Endodermal cell (in vitro differentiated cells): ENCODE measurements at regions not wholly inside any gene's neighbourhood (a gene's known extent, or its start where the extent isn't known, plus 50 kb on each side); places are given as distances from the start of the nearest gene placed in this dataset.

Experiments
- DNase-seq: peaks from one replicate; pipeline ENCODE4 v3.0.0-alpha.2; 2017
- H3K27ac ChIP-seq: 2 replicates; pipeline ENCODE4 v1.5.1; 2013; ENCODE audit warnings: mild to moderate bottlenecking, low read depth, low read length, moderate library complexity
- H3K27me3 ChIP-seq: 2 replicates; pipeline ENCODE4 v1.6.1; 2013; ENCODE audit warnings: mild to moderate bottlenecking, low read length, moderate library complexity; ENCODE audit not compliant: insufficient read depth, control insufficient read depth, poor library complexity, severe bottlenecking
- H3K36me3 ChIP-seq: 2 replicates; pipeline ENCODE4 v1.7.0; 2013; ENCODE audit warnings: mild to moderate bottlenecking, low read length, moderate library complexity; ENCODE audit not compliant: control insufficient read depth, insufficient read depth
- H3K4me1 ChIP-seq: one replicate; pipeline ENCODE4 v1.7.0; 2013; ENCODE audit warnings: low read length; ENCODE audit not compliant: control insufficient read depth, insufficient read depth
- H3K4me3 ChIP-seq: 2 replicates; pipeline ENCODE4 v1.5.1; 2013; ENCODE audit warnings: mild to moderate bottlenecking, low read length, moderate library complexity
- H3K9ac ChIP-seq: 2 replicates; pipeline ENCODE4 v1.6.1; 2013; ENCODE audit warnings: mild to moderate bottlenecking, low read length, moderate library complexity; ENCODE audit not compliant: poor library complexity, severe bottlenecking; ENCODE audit errors: extremely low read depth
- H3K9me3 ChIP-seq: 2 replicates; pipeline ENCODE4 v1.6.1; 2013; ENCODE audit warnings: mild to moderate bottlenecking, low read length, moderate library complexity; ENCODE audit not compliant: control insufficient read depth
- H3K27ac Mint-ChIP-seq: 2 replicates; pipeline ENCODE4 v1.8.0; 2020; ENCODE audit warnings: mixed read lengths
- H3K27me3 Mint-ChIP-seq: 2 replicates; pipeline ENCODE4 v1.8.0; 2021; ENCODE audit warnings: mild to moderate bottlenecking, mixed read lengths; ENCODE audit not compliant: insufficient read depth
- H3K36me3 Mint-ChIP-seq: 2 replicates; pipeline ENCODE4 v1.8.0; 2020; ENCODE audit warnings: low read depth, mixed read lengths
- H3K4me1 Mint-ChIP-seq: 2 replicates; pipeline ENCODE4 v1.8.0; 2020; ENCODE audit warnings: mixed read lengths
- H3K4me3 Mint-ChIP-seq: 2 replicates; pipeline ENCODE4 v1.8.0; 2020; ENCODE audit warnings: mild to moderate bottlenecking, moderate library complexity, mixed read lengths
- H3K9me3 Mint-ChIP-seq: 2 replicates; pipeline ENCODE4 v1.8.0; 2020; ENCODE audit warnings: mild to moderate bottlenecking, mixed read lengths
- WGBS, 2 experiments: methylation state at CpG; one replicate each; pipeline versions ENCODE4 v1.1.5 to v1.1.7; 2013; ENCODE audit warnings: missing lambda C conversion rate in 2 of 2, mixed read lengths in 1 of 2; ENCODE audit not compliant: insufficient coverage in 1 of 2, insufficient read length in 1 of 2; 5-methylcytosine and 5-hydroxymethylcytosine counted together
- TF ChIP-seq, protein P1 (sequence below): fragments of 200-600 bp; sonication (generic); conservative IDR thresholded peaks from 2 replicates; pipeline ENCODE4 v1.5.0; 2021; ENCODE audit warnings: antibody characterized with exemption, mild to moderate bottlenecking

- Mint-ChIP-seq H3K9me3 (peaks cover 19% of the 10 kb centered on the region), H3K27me3 (peaks cover 2% of the 10 kb centered on the region), H3K4me3 (no peak overlapping the region), H3K36me3 (peaks cover 2% of the 10 kb centered on the region), H3K4me1 (peaks cover 32% of the 10 kb centered on the region), H3K27ac (no peak overlapping the region)
- no peak overlapping the region for H3K4me3 ChIP-seq
- DNase-seq: no peak
- H3K27ac ChIP-seq: no peak overlapping the region
- H3K4me1 ChIP-seq: peaks cover 11% of the 10 kb centered on the region
- no peaks in the 10 kb centered on the region for H3K27me3 ChIP-seq
- H3K36me3 ChIP-seq: no peaks in the 10 kb centered on the region
- no peak overlapping the region for H3K9ac ChIP-seq
- WGBS, 2 experiments: 92 to 97% methylated on average over 18 of the region's 18 CpGs
- TF ChIP-seq, protein P1, sequence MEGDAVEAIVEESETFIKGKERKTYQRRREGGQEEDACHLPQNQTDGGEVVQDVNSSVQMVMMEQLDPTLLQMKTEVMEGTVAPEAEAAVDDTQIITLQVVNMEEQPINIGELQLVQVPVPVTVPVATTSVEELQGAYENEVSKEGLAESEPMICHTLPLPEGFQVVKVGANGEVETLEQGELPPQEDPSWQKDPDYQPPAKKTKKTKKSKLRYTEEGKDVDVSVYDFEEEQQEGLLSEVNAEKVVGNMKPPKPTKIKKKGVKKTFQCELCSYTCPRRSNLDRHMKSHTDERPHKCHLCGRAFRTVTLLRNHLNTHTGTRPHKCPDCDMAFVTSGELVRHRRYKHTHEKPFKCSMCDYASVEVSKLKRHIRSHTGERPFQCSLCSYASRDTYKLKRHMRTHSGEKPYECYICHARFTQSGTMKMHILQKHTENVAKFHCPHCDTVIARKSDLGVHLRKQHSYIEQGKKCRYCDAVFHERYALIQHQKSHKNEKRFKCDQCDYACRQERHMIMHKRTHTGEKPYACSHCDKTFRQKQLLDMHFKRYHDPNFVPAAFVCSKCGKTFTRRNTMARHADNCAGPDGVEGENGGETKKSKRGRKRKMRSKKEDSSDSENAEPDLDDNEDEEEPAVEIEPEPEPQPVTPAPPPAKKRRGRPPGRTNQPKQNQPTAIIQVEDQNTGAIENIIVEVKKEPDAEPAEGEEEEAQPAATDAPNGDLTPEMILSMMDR: no peak
- peaks cover 21% of the 10 kb centered on the region for H3K9me3 ChIP-seq
Measured at GRCh38 chr14:101151927-101152305, 248.4 kb upstream of the RTL1 start.

GRCh38 chr14:101152855-101153254 lies 249.3 kb upstream of the RTL1 start:
- no peak overlapping the region for H3K4me3 ChIP-seq
- no peaks in the 10 kb centered on the region for H3K36me3 ChIP-seq
- H3K4me3 Mint-ChIP-seq: no peak overlapping the region
- H3K27ac Mint-ChIP-seq: no peak overlapping the region
- H3K4me1 ChIP-seq: peaks cover 11% of the 10 kb centered on the region
- H3K27me3 Mint-ChIP-seq: peaks cover 2% of the 10 kb centered on the region
- H3K9ac ChIP-seq: no peak overlapping the region
- no peak for DNase-seq
- peaks cover 2% of the 10 kb centered on the region for H3K36me3 Mint-ChIP-seq
- peaks cover 30% of the 10 kb centered on the region for H3K4me1 Mint-ChIP-seq
- TF ChIP-seq, protein P1: no peak
- peaks cover 12% of the 10 kb centered on the region for H3K9me3 ChIP-seq
- no peak overlapping the region for H3K27ac ChIP-seq
- no peaks in the 10 kb centered on the region for H3K27me3 ChIP-seq
- 86 to 87% methylated on average over 6 to 8 of the region's 8 CpGs for WGBS, 2 experiments
- H3K9me3 Mint-ChIP-seq: peaks cover 14% of the 10 kb centered on the region

DNA sequence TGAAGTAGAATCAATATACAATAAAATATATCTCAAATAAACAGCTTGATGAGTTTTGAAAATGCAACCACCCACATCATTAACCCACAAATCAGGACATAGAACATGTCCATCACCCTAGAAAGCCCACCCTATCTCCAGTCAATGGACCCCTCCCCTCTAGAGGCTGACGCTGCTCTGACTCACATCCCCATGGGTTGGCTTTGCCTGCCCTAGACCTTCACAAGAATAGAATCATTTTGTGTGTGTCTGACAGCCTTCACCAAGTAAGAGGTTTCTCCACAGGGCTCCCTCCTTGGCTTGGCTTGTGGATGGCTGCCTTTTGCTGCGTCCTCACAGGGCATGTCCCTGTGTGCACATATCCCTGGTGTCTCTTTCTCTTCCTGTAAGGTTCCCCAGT lies 250.2 kb upstream of the RTL1 start:
- Histone ChIP-seq H3K27ac (no peak overlapping the region), H3K9me3 (peaks cover 6% of the 10 kb centered on the region), H3K27me3 (no peaks in the 10 kb centered on the region), H3K9ac (no peak overlapping the region), H3K4me1 (peaks cover 11% of the 10 kb centered on the region), H3K4me3 (no peak overlapping the region), H3K36me3 (no peaks in the 10 kb centered on the region)
- Mint-ChIP-seq H3K4me3 (no peak overlapping the region), H3K27ac (no peak overlapping the region), H3K9me3 (peaks cover 14% of the 10 kb centered on the region), H3K27me3 (peaks cover 2% of the 10 kb centered on the region), H3K36me3 (peaks cover 2% of the 10 kb centered on the region), H3K4me1 (peaks cover 24% of the 10 kb centered on the region)
- TF ChIP-seq, protein P1: no peak
- 90 to 100% methylated on average over 1 to 2 of the region's 2 CpGs for WGBS, 2 experiments
- no peak for DNase-seq
